Common myeloid progenitor, CD34-positive (primary cell): ENCODE measurements at regions not wholly inside any gene's neighbourhood (a gene's known extent, or its start where the extent isn't known, plus 50 kb on each side); places are given as distances from the start of the nearest gene placed in this dataset.

Source experiments
- CTCF ChIA-PET: fragments of 350-600 bp; sonication (Branson Sonifier 250); formaldehyde crosslinking; loops from one replicate; lab custom pipeline; 2021; ENCODE audit warnings: antibody characterized with exemption; lab: Charles Lee
- POLR2A ChIA-PET: fragments of 350-600 bp; sonication (Branson Sonifier 250); formaldehyde crosslinking; loops from one replicate; lab custom pipeline; 2021; ENCODE audit warnings: antibody characterized with exemption; lab: Charles Lee
- DNase-seq, 3 donors: peaks; one replicate each; pipeline versions ENCODE4 v3.0.0 to v3.0.0-alpha.2; 2013
- H3K27ac ChIP-seq, 2 experiments: 1 replicate in 1 of 2; 2 replicates in 1 of 2; pipeline ENCODE4 v1.7.0; 2013; ENCODE audit warnings: inconsistent platforms in 2 of 2, low read length in 2 of 2, mild to moderate bottlenecking in 2 of 2, low read depth in 1 of 2, moderate library complexity in 1 of 2; ENCODE audit not compliant: severe bottlenecking in 2 of 2, insufficient read depth in 1 of 2, poor library complexity in 1 of 2
- H3K27me3 ChIP-seq, 5 experiments: replicated peaks in 2 of 5; 1 replicate in 3 of 5; 2 replicates in 2 of 5; pipeline versions ENCODE4 v1.6.1 to v1.7.0; 2013; ENCODE audit warnings: low read length in 4 of 5, mild to moderate bottlenecking in 2 of 5, moderate library complexity in 2 of 5, inconsistent platforms in 1 of 5; ENCODE audit not compliant: insufficient read depth in 5 of 5, control insufficient read depth in 4 of 5
- H3K36me3 ChIP-seq, 4 experiments: 1 replicate in 2 of 4; 2 replicates in 2 of 4; pipeline versions ENCODE4 v1.6.1 to v1.7.0; 2013; ENCODE audit warnings: low read length in 3 of 4, control low read depth in 1 of 4, mild to moderate bottlenecking in 1 of 4; ENCODE audit not compliant: control insufficient read depth in 4 of 4, insufficient read depth in 4 of 4
- H3K4me1 ChIP-seq, 4 experiments: 1 replicate in 3 of 4; 2 replicates in 1 of 4; pipeline versions ENCODE4 v1.6.1 to v1.7.1; 2013; ENCODE audit warnings: low read length in 3 of 4, mild to moderate bottlenecking in 3 of 4, control low read depth in 1 of 4, inconsistent platforms in 1 of 4, moderate library complexity in 1 of 4; ENCODE audit not compliant: control insufficient read depth in 4 of 4, insufficient read depth in 4 of 4; ENCODE audit errors: control extremely low read depth in 1 of 4
- H3K4me3 ChIP-seq, 7 experiments: 1 replicate in 4 of 7; 2 replicates in 3 of 7; pipeline versions ENCODE4 v1.5.1 to v1.7.0; 2013; ENCODE audit warnings: mild to moderate bottlenecking in 7 of 7, low read length in 6 of 7, moderate library complexity in 6 of 7, inconsistent platforms in 2 of 7, low read depth in 2 of 7, control low read depth in 1 of 7; ENCODE audit not compliant: insufficient read depth in 4 of 7, control insufficient read depth in 1 of 7; ENCODE audit errors: extremely low read depth in 1 of 7
- H3K9me3 ChIP-seq, 5 experiments: 1 replicate in 4 of 5; 2 replicates in 1 of 5; pipeline versions ENCODE4 v1.6.1 to v1.7.1; 2013; ENCODE audit warnings: low read length in 4 of 5, mild to moderate bottlenecking in 2 of 5, inconsistent platforms in 1 of 5, low read depth in 1 of 5, moderate library complexity in 1 of 5; ENCODE audit not compliant: control insufficient read depth in 4 of 5, insufficient read depth in 2 of 5; ENCODE audit errors: control extremely low read depth in 1 of 5
- WGBS: methylation state at CpG from one replicate; pipeline ENCODE4 v1.1.5; 2013; ENCODE audit not compliant: insufficient coverage; 5-methylcytosine and 5-hydroxymethylcytosine counted together

DNA sequence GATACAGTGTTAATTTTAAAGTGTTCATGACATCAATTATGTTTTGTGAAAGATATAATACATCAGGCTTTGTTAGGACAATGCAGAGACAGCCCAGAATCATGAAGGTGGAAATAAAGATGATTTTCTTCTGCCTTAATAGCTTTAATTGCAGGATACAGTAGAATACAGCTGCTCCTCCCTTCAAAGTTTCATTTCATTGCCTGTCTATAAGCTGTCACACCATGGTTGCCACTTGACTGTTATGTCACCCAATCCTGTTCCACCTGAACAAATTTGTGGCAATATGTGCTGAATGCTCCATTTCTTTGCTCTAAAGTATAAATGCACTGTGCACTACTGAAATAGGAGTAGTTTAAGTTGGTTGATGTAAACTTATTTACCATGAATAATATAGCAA, 537.8 kb upstream of the ROBO2 start:
- Histone ChIP-seq H3K4me3 (no peak overlapping the region), H3K27ac (no peak overlapping the region), H3K36me3 (no peaks in the 10 kb centered on the region), H3K4me1 (no peaks in the 10 kb centered on the region), H3K27me3 (no peaks in the 10 kb centered on the region), H3K9me3 (no peaks in the 10 kb centered on the region)
- POLR2A ChIA-PET, result no interaction called here
- DNase-seq, result no peak
- CTCF ChIA-PET, result no interaction called here

DNA sequence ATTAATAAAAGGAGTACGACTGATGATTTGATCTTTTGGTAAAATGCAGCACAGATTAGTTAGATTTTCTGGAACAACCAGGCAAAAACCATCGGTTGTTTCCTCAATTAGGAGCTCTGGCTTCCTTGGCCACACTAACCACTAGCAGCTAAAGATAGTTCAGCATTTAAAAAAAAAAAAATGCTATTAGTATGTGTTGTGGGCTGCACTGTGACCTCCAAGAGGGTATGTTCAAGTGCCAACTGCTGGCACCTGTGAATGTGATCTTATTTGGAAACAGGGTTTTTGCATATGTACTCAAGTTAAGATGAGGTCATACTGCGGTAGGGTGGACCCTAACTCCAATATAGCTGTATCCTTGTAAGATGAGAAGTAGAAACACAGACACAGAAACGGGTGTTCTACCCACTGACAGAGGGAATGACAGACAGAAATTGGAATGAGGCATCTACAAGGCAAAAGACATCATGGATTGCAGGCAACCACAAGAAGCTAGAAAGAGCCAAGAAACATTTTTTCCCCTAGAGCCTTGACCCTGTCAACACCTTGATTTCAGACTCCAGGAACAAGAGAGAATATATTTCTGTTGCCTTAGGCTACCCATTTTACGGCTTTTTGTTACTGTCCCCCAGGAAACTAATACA, 534.6 kb upstream of the ROBO2 start:
- 100% methylated on average over 1 of the region's 5 CpGs for WGBS
- Histone ChIP-seq H3K9me3 (no peaks in the 10 kb centered on the region), H3K4me1 (no peaks in the 10 kb centered on the region), H3K36me3 (no peaks in the 10 kb centered on the region), H3K27ac (no peak overlapping the region), H3K27me3 (no peaks in the 10 kb centered on the region), H3K4me3 (no peak overlapping the region)
- no peak for DNase-seq
- ChIA-PET POLR2A (no interaction called here), CTCF (no interaction called here)

DNA sequence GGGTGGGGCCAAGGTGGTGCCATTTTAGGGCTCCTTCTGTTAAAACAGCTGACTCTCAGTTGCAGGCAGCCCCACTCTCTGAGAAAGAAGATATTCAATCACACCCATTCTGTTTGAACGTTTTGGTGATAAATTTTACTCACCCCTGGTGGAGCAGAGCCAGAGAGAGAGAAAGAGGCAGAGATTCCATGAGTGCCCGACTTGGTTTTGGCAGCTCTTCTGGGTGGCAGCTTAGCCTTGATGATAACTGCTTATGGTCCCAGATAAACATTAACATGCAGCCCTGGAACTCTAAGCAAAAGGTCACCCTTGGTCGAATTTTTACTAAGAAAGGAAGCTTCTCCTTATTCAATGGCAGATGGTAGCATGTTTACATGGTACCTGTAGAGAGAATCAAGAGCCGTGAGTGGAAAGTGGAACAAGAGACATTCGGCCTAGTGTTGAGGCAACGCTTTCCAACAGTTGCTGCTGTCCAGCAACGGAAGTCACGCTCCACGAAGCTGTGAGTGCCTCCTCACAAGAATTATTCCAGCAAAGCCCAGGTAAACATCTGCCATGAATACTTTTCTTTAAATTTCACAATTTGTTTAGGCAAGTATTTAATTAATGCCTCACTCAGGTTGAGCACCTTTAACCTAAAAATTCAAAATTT, 530.6 kb upstream of the ROBO2 start:
- CTCF ChIA-PET, result no interaction called here

DNA sequence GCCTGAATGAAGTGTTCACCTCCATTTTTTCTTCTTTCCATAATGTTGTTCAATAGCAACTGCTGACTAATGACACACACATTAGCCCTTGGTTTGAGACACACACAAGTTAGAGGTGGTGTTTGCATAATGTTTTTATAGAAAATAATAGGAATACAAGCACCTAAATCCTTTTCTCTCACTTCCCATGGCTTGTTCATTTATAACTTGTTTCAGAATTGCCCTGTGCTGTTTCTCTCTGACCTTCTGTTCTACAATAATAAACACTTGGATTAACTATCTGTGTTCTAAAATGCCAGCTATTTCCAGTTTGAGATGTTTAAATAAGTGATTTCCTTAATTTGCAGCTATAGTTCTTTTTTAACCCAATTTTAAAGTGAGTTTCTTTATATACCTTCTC, 525.1 kb upstream of the ROBO2 start:
- no peaks in the 10 kb centered on the region for H3K27me3 ChIP-seq
- POLR2A ChIA-PET, result no interaction called here
- CTCF ChIA-PET, result no interaction called here
- H3K27ac ChIP-seq, result no peak overlapping the region
- no peaks in the 10 kb centered on the region for H3K36me3 ChIP-seq
- no peak for DNase-seq
- no peak overlapping the region for H3K4me3 ChIP-seq
- H3K4me1 ChIP-seq, result no peaks in the 10 kb centered on the region
- H3K9me3 ChIP-seq, result no peaks in the 10 kb centered on the region

More for the DNA sequence above, 530.6 kb upstream of the ROBO2 start:
- Histone ChIP-seq H3K27me3 (no peaks in the 10 kb centered on the region), H3K4me1 (no peaks in the 10 kb centered on the region), H3K27ac (no peak overlapping the region), H3K36me3 (no peaks in the 10 kb centered on the region), H3K9me3 (no peaks in the 10 kb centered on the region), H3K4me3 (no peak overlapping the region)
- POLR2A ChIA-PET, result no interaction called here
- 84% methylated on average over 7 of the region's 9 CpGs for WGBS
- DNase-seq, result no peak

DNA sequence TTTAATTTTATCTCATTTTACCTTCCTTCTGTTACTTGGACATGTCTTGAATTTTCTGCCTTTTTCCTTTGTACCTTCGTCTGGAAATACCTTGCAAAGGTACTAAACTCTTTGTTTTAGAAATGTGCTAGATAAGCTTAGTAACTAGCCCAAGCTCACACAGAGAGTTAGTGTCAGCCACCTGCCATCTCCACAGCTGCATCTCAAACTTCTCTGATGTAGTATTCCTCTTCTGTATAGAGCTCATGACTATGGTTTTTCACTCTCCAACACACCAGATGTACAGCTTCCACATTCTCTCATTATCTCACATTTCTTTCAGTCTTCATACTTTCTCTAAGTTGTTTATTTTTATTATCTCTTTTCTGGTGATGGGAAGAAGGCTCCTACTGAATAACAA, 516.6 kb upstream of the ROBO2 start:
- CTCF ChIA-PET, result no interaction called here
- POLR2A ChIA-PET, result no interaction called here
- H3K27ac ChIP-seq, result no peak overlapping the region
- WGBS, result no CpG with 5 or more reads among the region's 1 CpG
- no peak overlapping the region for H3K4me3 ChIP-seq
- H3K27me3 ChIP-seq, result no peaks in the 10 kb centered on the region
- no peaks in the 10 kb centered on the region for H3K9me3 ChIP-seq
- DNase-seq, result no peak
- H3K36me3 ChIP-seq, result no peaks in the 10 kb centered on the region
- no peaks in the 10 kb centered on the region for H3K4me1 ChIP-seq

DNA sequence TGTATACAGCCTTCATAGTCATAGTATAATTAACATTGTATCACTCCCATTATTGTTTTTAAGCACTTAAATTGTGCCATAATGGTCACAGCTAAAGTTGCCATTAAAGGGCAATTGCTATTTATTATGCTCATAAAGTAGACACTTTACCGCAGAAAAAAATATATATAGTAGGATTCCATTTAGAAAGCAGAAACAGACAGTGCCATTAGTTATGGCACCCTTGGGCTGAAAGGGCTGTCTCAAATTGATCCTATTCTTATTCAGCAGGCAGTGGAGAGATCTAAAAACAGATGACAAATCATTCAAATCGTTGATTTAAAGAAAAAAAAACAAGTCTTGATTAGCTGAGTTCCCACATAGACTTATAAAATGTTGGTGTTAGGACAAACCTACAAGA, 514.2 kb upstream of the ROBO2 start:
- WGBS, result 100% methylated on average over 1 of the region's 2 CpGs
- CTCF ChIA-PET, result no interaction called here
- Histone ChIP-seq H3K9me3 (no peaks in the 10 kb centered on the region), H3K27me3 (no peaks in the 10 kb centered on the region), H3K36me3 (no peaks in the 10 kb centered on the region), H3K4me1 (no peaks in the 10 kb centered on the region), H3K27ac (no peak overlapping the region), H3K4me3 (no peak overlapping the region)
- POLR2A ChIA-PET, result no interaction called here
- no peak for DNase-seq

DNA sequence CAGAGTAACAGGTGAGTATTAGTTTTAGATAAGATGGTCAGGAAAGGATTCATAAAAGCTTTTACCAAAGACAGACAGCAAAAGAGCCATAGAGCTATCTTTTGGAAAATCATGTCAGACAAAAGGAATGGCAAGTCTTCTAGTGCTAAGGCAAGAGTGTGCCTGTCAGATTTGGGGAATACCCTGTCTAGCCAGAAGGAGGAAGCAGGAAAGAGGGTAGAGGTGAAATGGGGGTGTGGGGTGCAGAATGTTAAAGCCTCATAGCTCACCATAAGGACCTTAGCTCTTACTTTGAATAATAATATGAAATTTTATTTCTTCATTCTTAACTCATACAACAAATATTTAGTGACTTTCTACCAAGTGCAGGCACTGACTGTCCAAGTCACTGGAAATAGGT, 512.1 kb upstream of the ROBO2 start:
- no peaks in the 10 kb centered on the region for H3K9me3 ChIP-seq
- ChIA-PET CTCF (no interaction called here), POLR2A (no interaction called here)
- H3K36me3 ChIP-seq, result no peaks in the 10 kb centered on the region
- H3K4me3 ChIP-seq, result no peak overlapping the region
- H3K4me1 ChIP-seq, result no peaks in the 10 kb centered on the region
- DNase-seq, result no peak
- no peaks in the 10 kb centered on the region for H3K27me3 ChIP-seq
- H3K27ac ChIP-seq, result no peak overlapping the region
